ENCODE measurements at regions not wholly inside any gene's neighbourhood (a gene's known extent, or its start where the extent isn't known, plus 50 kb on each side); places are given as distances from the start of the nearest gene placed in this dataset.
A peak's percentile ranks its signal among the peaks of the same experiment; 100 is the strongest.

DNA sequence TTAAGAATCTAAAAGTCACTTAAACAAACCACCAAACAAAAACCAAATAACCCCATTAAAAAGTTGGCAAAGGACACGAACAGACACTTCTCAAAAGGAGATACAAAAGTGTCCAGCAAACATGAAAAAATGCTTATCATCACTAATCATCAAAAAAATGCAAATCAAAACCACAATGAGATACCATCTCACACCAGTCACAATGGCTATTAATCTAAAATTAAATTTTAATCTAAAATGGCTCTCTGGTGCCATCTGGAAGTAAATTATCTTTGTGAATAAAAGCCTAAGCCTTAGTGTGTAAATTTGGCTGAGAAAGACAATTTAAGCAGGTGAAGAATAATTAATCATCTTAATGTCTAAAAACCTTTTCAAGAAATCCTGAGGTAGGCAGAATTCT is 204.5 kb upstream of the PPFIA2 start:
- DNase-seq (ENCODE audit: low read depth), result no peak
- no peak overlapping the region for H3K4me3 ChIP-seq (ENCODE audit: control insufficient read depth, low read depth, low read length)
- TF ChIP-seq, protein P1, sequence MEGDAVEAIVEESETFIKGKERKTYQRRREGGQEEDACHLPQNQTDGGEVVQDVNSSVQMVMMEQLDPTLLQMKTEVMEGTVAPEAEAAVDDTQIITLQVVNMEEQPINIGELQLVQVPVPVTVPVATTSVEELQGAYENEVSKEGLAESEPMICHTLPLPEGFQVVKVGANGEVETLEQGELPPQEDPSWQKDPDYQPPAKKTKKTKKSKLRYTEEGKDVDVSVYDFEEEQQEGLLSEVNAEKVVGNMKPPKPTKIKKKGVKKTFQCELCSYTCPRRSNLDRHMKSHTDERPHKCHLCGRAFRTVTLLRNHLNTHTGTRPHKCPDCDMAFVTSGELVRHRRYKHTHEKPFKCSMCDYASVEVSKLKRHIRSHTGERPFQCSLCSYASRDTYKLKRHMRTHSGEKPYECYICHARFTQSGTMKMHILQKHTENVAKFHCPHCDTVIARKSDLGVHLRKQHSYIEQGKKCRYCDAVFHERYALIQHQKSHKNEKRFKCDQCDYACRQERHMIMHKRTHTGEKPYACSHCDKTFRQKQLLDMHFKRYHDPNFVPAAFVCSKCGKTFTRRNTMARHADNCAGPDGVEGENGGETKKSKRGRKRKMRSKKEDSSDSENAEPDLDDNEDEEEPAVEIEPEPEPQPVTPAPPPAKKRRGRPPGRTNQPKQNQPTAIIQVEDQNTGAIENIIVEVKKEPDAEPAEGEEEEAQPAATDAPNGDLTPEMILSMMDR (conservative IDR thresholded peaks at IDR 0.05; ENCODE audit: control insufficient read depth, insufficient read depth, low read depth, low read length), result no peak

DNA sequence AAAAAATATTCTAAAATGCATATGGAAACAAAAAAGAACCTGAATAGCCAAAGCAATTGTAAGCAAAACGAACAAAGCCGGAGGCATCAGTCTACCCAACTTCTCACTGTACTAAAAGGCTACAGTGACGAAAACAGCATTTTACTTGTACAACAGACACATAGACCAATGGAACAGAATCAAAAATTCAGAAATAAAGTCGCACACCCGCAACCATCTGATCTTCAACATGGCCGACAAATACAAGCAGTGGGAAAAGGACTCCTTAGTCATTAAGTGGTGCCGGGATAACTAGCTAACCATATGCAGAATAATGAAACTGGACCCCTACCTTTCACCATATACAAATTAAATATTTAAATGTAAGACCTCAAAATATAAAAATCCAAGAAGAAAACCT is 203.9 kb upstream of the PPFIA2 start:
- H3K4me3 ChIP-seq (ENCODE audit: control insufficient read depth, low read depth, low read length), result no peak overlapping the region
- TF ChIP-seq, protein P1 (conservative IDR thresholded peaks at IDR 0.05; ENCODE audit: control insufficient read depth, insufficient read depth, low read depth, low read length), result no peak
- no peak for DNase-seq (ENCODE audit: low read depth)

DNA sequence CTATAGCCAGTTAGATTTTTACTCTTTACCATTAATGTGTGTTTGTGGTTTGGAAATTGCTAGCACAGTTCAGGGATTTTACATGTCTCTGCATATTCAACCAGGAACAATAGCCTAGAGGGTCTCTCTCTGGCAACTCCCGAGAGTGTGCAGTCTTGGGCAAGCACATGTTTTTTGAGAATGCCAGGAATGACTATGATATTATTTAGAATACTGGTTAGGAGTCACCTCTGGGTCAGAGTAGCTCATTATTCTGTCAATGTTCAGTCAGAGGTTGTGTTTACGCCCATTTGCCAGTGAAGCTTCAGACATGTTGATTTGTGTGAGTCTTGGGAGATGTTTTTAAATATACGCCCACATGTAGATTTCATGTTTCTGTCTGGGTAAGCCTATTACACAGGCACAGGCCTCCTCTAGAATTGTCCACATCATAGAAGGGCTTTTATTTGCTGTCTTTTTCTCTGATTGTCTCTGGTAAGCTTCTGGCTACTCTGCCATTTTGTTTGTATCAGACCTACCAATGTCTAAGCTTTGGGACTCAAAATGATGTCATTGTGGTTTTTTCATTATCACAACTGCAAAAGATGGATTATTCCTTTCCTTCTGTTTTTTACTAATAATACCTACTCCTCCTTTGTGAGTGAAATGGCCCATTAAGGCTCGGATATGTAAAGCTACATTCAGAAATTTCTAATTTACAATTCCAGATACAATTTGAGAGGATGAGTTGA is 203.1 kb upstream of the PPFIA2 start:
- TF ChIP-seq, protein P1 (conservative IDR thresholded peaks at IDR 0.05; ENCODE audit: control insufficient read depth, insufficient read depth, low read depth, low read length), result no peak
- DNase-seq (ENCODE audit: low read depth), result no peak
- H3K4me3 ChIP-seq (ENCODE audit: control insufficient read depth, low read depth, low read length), result no peak overlapping the region

DNA sequence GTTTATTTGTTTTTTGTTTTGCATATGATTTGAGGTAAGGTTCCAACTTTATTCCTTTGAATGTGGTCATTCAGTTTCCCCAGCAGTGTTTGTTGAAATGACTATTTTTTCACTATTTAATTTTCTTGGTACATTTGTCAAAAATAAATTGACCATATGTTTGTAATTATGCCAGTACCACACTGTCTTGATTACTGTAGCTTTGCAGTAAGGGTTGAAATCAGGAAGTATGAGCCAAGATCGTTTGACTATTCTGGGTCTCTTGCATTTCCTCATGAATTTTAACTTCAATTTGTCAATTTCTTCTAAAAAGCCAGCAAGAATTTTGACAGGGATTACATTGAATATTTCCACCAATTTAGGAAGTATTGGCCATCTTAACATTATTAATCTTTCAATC is 199.3 kb upstream of the PPFIA2 start:
- DNase-seq (ENCODE audit: low read depth), result peak; percentile 4
- TF ChIP-seq, protein P1 (conservative IDR thresholded peaks at IDR 0.05; ENCODE audit: control insufficient read depth, insufficient read depth, low read depth, low read length), result no peak
- no peak overlapping the region for H3K4me3 ChIP-seq (ENCODE audit: control insufficient read depth, low read depth, low read length)

DNA sequence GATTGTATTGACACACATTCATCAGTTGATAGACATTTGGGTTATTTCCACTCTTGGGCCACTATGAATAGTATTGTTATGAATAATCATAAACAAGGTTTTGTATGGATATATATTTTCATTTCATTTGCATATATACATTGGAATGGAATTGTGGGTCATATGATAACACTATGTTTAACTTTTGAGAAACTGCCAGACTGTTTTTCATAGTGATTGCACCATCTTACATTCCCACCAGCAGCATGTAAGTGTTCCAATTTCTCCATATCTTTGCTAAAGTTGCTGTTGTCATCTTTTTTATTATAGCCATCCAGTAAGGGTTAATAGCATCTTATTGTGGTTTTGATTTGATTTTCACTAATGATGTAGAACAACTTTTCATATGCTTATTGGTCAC is 198.5 kb upstream of the PPFIA2 start:
- H3K4me3 ChIP-seq (ENCODE audit: control insufficient read depth, low read depth, low read length), result no peak overlapping the region
- DNase-seq (ENCODE audit: low read depth), result peak; percentile 1
- TF ChIP-seq, protein P1 (conservative IDR thresholded peaks at IDR 0.05; ENCODE audit: control insufficient read depth, insufficient read depth, low read depth, low read length), result no peak

DNA sequence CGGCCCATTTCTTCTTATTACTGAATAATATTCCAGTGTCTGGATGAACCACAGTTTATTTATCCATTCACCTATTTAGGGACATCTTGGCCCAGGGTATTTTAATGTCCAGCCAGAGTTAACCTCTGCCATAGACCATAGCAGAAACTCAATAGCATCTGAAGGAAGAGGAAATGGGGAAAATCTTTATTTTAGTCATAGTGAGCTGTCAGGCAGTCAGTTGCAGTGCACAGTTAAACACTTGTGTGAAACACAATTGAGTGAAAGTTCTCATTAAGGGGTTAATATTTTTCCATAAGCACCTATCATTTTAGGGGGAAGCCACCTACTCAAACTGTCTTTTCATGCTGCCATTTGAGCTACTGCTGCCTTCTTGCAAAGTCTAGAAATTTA is 197.3 kb upstream of the PPFIA2 start:
- TF ChIP-seq, protein P1 (conservative IDR thresholded peaks at IDR 0.05; ENCODE audit: control insufficient read depth, insufficient read depth, low read depth, low read length), result no peak
- no peak for DNase-seq (ENCODE audit: low read depth)
- H3K4me3 ChIP-seq (ENCODE audit: control insufficient read depth, low read depth, low read length), result no peak overlapping the region
